SK-N-SH treated with all-trans-retinoic acid at 6 μM for 48 hours (cell line): ENCODE measurements at regions not wholly inside any gene's neighbourhood (a gene's known extent, or its start where the extent isn't known, plus 50 kb on each side); places are given as distances from the start of the nearest gene placed in this dataset.

Experiments used
- ATAC-seq: fragments of 200-7000 bp; cut with Tn5 transposase; 3 replicates; pipeline ENCODE4 v1.9.1; 2020; ENCODE audit warnings: mild to moderate bottlenecking, moderate library complexity
- BACH2 ChIP-seq: fragments of 250-450 bp; sonication (Bioruptor Pico); IDR thresholded peaks from 2 replicates; pipeline ENCODE4 v1.9.0; 2021; ENCODE audit warnings: mild to moderate bottlenecking, borderline replicate concordance
- CSDC2 ChIP-seq: fragments of 250-450 bp; sonication (Bioruptor Pico); IDR thresholded peaks from 2 replicates; pipeline ENCODE4 v1.5.0; 2020; ENCODE audit warnings: mild to moderate bottlenecking, moderate library complexity
- ESRRG ChIP-seq: fragments of 250-450 bp; sonication (Bioruptor Pico); IDR thresholded peaks from 2 replicates; pipeline ENCODE4 v1.6.1; 2021; ENCODE audit warnings: mild to moderate bottlenecking
- GLIS3 ChIP-seq: fragments of 250-450 bp; sonication (Bioruptor Pico); IDR thresholded peaks from 2 replicates; pipeline ENCODE4 v1.5.0; 2020; ENCODE audit warnings: mild to moderate bottlenecking, moderate library complexity
- ISL1 ChIP-seq: fragments of 250-450 bp; sonication (Bioruptor Pico); IDR thresholded peaks from 2 replicates; pipeline ENCODE4 v2.1.2; 2022; ENCODE audit warnings: mild to moderate bottlenecking, moderate library complexity
- OSR1 ChIP-seq: fragments of 250-450 bp; sonication (Bioruptor Pico); IDR thresholded peaks from 2 replicates; pipeline ENCODE4 v1.8.0; 2022; ENCODE audit warnings: moderate library complexity, mild to moderate bottlenecking, inconsistent platforms
- PATZ1 ChIP-seq: fragments of 250-450 bp; sonication (Bioruptor Pico); IDR thresholded peaks from 2 replicates; pipeline ENCODE4 v1.8.0; 2020; ENCODE audit warnings: mild to moderate bottlenecking, moderate library complexity, borderline replicate concordance
- PPARA ChIP-seq: fragments of 250-450 bp; sonication (Bioruptor Pico); IDR thresholded peaks from 2 replicates; pipeline ENCODE4 v1.5.0; 2020; ENCODE audit warnings: mild to moderate bottlenecking, borderline replicate concordance
- RARB ChIP-seq: fragments of 250-450 bp; sonication (Bioruptor Pico); IDR thresholded peaks from 2 replicates; pipeline ENCODE4 v1.8.0; 2021; ENCODE audit warnings: mild to moderate bottlenecking, moderate library complexity
- SNAI2 ChIP-seq: fragments of 250-450 bp; sonication (Bioruptor Pico); IDR thresholded peaks from 2 replicates; pipeline ENCODE4 v1.5.0; 2020; ENCODE audit warnings: mild to moderate bottlenecking, moderate library complexity
- TCF4 ChIP-seq: fragments of 250-450 bp; sonication (Bioruptor Pico); IDR thresholded peaks from 2 replicates; pipeline ENCODE4 v1.8.0; 2021; ENCODE audit warnings: mild to moderate bottlenecking, moderate library complexity, borderline replicate concordance
- TOX ChIP-seq: fragments of 250-450 bp; sonication (Bioruptor Pico); IDR thresholded peaks from 2 replicates; pipeline ENCODE4 v1.8.0; 2021; ENCODE audit warnings: mild to moderate bottlenecking, moderate library complexity, borderline replicate concordance
- TSHZ2 ChIP-seq: fragments of 250-450 bp; sonication (Bioruptor Pico); IDR thresholded peaks from 2 replicates; pipeline ENCODE4 v1.5.0; 2020; ENCODE audit warnings: mild to moderate bottlenecking, moderate library complexity
- ZC3H10 ChIP-seq: fragments of 250-450 bp; sonication (Bioruptor Pico); IDR thresholded peaks from 2 replicates; pipeline ENCODE4 v1.5.1; 2021; ENCODE audit warnings: mild to moderate bottlenecking, moderate library complexity
- ZFP3 ChIP-seq: fragments of 250-450 bp; sonication (Bioruptor Pico); IDR thresholded peaks from 2 replicates; pipeline ENCODE4 v1.5.0; 2020; ENCODE audit warnings: mild to moderate bottlenecking, moderate library complexity
- ZFP30 ChIP-seq: fragments of 450-650 bp; formaldehyde crosslinking; IDR thresholded peaks from 2 replicates; pipeline ENCODE4 v1.5.0; 2022; ENCODE audit warnings: mild to moderate bottlenecking, moderate library complexity
- ZNF565 ChIP-seq: fragments of 450-650 bp; formaldehyde crosslinking; conservative IDR thresholded peaks from 2 replicates; pipeline ENCODE4 v1.5.0; 2020; ENCODE audit warnings: low read depth, mild to moderate bottlenecking, moderate library complexity
- ZNF70 ChIP-seq: fragments of 450-650 bp; formaldehyde crosslinking; IDR thresholded peaks from 2 replicates; pipeline ENCODE4 v1.5.0; 2020; ENCODE audit warnings: mild to moderate bottlenecking, moderate library complexity
- ZNF8 ChIP-seq: fragments of 450-650 bp; formaldehyde crosslinking; IDR thresholded peaks from 2 replicates; pipeline ENCODE4 v1.5.0; 2020; ENCODE audit warnings: mild to moderate bottlenecking, moderate library complexity
- TF ChIP-seq, protein P1 (sequence below): fragments of 250-450 bp; sonication (Bioruptor Pico); IDR thresholded peaks from 2 replicates; pipeline ENCODE4 v1.8.0; 2021; ENCODE audit warnings: low read depth, mild to moderate bottlenecking, moderate library complexity, borderline replicate concordance
- TF ChIP-seq, protein P2 (sequence below): fragments of 250-450 bp; sonication (Bioruptor Pico); IDR thresholded peaks from 2 replicates; pipeline ENCODE4 v1.5.1; 2020; ENCODE audit warnings: low read depth, mild to moderate bottlenecking, moderate library complexity
- TF ChIP-seq, protein P3 (sequence below): fragments of 250-450 bp; sonication (Bioruptor Pico); IDR thresholded peaks from 2 replicates; pipeline ENCODE4 v1.5.1; 2021; ENCODE audit warnings: mild to moderate bottlenecking, moderate library complexity

DNA sequence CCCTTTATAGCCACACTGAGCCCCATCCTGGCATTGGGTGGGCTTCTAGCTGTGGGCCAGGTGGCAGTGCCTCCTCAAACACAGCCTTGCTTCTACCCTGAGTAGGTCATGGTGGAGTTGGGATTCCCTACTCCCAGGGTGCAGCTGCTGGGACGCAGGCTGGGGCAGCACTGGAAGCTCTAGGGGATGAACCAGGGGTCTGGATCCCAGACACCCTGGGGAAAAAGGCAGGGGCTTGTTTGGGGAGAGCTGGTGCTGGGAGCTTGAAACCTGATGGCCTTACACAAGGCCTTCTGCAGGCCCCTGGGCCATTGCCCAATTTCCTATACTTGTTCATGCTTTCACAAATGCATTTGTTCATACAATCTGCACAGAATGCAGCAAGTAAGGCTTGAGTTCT is 103.7 kb upstream of the CTBP2 start:
- TF ChIP-seq TCF4 (no peak), ZNF565 (CRISPR knock-in tag) (no peak), OSR1 (no peak), ZNF70 (CRISPR knock-in tag) (no peak), ZNF8 (CRISPR knock-in tag) (no peak)
- TF ChIP-seq, protein P1, sequence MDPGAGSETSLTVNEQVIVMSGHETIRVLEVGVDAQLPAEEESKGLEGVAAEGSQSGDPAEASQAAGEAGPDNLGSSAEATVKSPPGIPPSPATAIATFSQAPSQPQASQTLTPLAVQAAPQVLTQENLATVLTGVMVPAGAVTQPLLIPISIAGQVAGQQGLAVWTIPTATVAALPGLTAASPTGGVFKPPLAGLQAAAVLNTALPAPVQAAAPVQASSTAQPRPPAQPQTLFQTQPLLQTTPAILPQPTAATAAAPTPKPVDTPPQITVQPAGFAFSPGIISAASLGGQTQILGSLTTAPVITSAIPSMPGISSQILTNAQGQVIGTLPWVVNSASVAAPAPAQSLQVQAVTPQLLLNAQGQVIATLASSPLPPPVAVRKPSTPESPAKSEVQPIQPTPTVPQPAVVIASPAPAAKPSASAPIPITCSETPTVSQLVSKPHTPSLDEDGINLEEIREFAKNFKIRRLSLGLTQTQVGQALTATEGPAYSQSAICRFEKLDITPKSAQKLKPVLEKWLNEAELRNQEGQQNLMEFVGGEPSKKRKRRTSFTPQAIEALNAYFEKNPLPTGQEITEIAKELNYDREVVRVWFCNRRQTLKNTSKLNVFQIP (CRISPR knock-in tag) = no peak
- ATAC-seq = no peak

DNA sequence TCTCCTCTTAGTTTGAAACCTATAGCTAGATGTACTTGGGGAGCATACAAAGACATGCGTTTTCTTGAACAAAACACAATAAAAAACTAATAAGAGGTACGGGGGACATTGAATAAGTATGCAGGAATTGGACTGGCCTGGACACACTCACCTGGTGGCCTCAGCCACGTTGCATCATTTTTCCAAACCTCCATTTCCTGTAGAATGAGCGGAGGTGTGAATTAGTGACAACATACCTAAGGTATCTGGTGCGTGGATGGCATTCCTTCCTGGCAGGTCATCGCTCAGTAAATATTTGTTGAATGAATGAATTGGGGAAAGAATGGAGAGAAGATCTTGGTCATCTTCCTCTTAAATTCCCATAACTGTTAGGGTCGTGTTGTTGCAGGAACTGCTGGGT is 103.2 kb upstream of the CTBP2 start:
- TF ChIP-seq ZNF8 (CRISPR knock-in tag) (no peak), GLIS3 (CRISPR knock-in tag) (no peak), TSHZ2 (CRISPR knock-in tag) (no peak), ZFP3 (CRISPR knock-in tag) (no peak), SNAI2 (CRISPR knock-in tag) (no peak), TCF4 (no peak), CSDC2 (no peak), ISL1 (CRISPR knock-in tag) (no peak), ESRRG (CRISPR knock-in tag) (no peak), OSR1 (no peak), TOX (CRISPR knock-in tag) (no peak), ZFP30 (CRISPR knock-in tag) (no peak), BACH2 (CRISPR knock-in tag) (no peak)
- TF ChIP-seq, protein P1 (CRISPR knock-in tag) = no peak
- TF ChIP-seq, protein P2, sequence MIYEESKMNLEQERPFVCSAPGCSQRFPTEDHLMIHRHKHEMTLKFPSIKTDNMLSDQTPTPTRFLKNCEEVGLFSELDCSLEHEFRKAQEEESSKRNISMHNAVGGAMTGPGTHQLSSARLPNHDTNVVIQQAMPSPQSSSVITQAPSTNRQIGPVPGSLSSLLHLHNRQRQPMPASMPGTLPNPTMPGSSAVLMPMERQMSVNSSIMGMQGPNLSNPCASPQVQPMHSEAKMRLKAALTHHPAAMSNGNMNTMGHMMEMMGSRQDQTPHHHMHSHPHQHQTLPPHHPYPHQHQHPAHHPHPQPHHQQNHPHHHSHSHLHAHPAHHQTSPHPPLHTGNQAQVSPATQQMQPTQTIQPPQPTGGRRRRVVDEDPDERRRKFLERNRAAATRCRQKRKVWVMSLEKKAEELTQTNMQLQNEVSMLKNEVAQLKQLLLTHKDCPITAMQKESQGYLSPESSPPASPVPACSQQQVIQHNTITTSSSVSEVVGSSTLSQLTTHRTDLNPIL (CRISPR knock-in tag) = no peak
- ATAC-seq = no peak

GRCh38 chr10:125262920-125263319 is 102.6 kb upstream of the CTBP2 start:
- ATAC-seq = no peak
- TF ChIP-seq, protein P1 (CRISPR knock-in tag) = no peak
- TF ChIP-seq TCF4 = no peak
- no peak for TF ChIP-seq PPARA
- TF ChIP-seq ZFP3 (CRISPR knock-in tag) = no peak
- no peak for TF ChIP-seq ZC3H10 (CRISPR knock-in tag)
- no peak for TF ChIP-seq PATZ1 (CRISPR knock-in tag)
- TF ChIP-seq, protein P2 (CRISPR knock-in tag) = no peak
- no peak for TF ChIP-seq ESRRG (CRISPR knock-in tag)
- TF ChIP-seq CSDC2 = no peak
- TF ChIP-seq ISL1 (CRISPR knock-in tag) = no peak
- no peak for TF ChIP-seq ZNF8 (CRISPR knock-in tag)
- TF ChIP-seq RARB (CRISPR knock-in tag) = no peak
- TF ChIP-seq ZNF565 (CRISPR knock-in tag) = no peak
- TF ChIP-seq, protein P3, sequence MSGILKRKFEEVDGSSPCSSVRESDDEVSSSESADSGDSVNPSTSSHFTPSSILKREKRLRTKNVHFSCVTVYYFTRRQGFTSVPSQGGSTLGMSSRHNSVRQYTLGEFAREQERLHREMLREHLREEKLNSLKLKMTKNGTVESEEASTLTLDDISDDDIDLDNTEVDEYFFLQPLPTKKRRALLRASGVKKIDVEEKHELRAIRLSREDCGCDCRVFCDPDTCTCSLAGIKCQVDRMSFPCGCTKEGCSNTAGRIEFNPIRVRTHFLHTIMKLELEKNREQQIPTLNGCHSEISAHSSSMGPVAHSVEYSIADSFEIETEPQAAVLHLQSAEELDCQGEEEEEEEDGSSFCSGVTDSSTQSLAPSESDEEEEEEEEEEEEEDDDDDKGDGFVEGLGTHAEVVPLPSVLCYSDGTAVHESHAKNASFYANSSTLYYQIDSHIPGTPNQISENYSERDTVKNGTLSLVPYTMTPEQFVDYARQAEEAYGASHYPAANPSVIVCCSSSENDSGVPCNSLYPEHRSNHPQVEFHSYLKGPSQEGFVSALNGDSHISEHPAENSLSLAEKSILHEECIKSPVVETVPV = no peak
- no peak for TF ChIP-seq ZNF70 (CRISPR knock-in tag)
- no peak for TF ChIP-seq TOX (CRISPR knock-in tag)
- no peak for TF ChIP-seq ZFP30 (CRISPR knock-in tag)
